ENCODE measurements at regions not wholly inside any gene's neighbourhood (a gene's known extent, or its start where the extent isn't known, plus 50 kb on each side); places are given as distances from the start of the nearest gene placed in this dataset.

DNA sequence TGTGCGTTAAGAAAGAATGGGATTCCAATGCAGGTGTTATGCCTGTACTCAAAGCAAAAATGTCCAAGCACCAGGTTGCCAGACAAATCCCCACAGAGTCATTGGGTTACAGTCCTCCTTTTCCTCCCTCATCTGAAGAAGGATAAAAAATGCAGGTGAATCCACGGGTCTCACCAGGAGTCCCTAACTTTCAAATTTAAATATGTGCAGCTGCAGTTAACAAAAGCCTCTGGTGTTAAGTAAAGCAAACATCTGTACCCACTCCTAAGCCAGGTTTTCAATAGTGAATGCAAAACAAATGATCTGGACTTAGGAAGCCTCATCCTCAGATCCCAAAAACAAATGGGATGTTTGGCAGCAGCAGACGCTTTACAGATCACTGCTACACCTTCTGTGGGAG, 70.4 kb upstream of the SETMAR start:
- TF ChIP-seq CTCF (conservative IDR thresholded peaks at IDR 0.05; ENCODE audit: low read depth, low read length) (no peak), MAZ (IDR thresholded peaks at IDR 0.05; ENCODE audit: borderline replicate concordance, low read depth, low read length) (no peak)

Data from IMR-90 (cell line).